ENCODE measurements at regions not wholly inside any gene's neighbourhood (a gene's known extent, or its start where the extent isn't known, plus 50 kb on each side); places are given as distances from the start of the nearest gene placed in this dataset.

DNA sequence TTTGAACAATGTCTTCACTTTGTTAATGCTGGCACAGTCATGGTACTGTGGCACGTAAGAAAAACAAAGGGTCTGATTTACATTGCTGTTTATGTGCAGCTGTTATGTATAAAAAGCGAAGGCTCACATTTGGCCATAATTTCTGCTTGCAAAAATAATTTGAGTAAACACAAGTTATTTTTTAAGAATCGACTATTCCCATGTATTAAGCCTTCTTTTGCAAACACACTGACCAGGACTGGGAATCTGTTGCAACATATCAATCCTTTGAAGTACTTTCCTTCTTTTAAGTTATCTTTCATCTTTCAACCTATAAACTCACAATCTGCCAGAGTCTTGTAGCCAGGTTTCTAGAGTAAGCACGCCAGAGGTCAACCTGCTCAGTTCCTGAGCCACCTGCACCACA, 145.4 kb upstream of the BMP4 start:
- Histone ChIP-seq H3K4me3 (no peak overlapping the region), H3K4me1 (peaks cover 0 to 4% (median under 1%) of the 10 kb centered on the region in 4 donors), H3K27me3 (no peaks in the 10 kb centered on the region), H3K36me3 (no peaks in the 10 kb centered on the region), H3K9me3 (no peaks in the 10 kb centered on the region), H3K27ac (no peak overlapping the region)
- intact Hi-C loops (cut with DNase I) = no loop called here
- DNase-seq = no peak
- no peak for TF ChIP-seq EP300 (IDR thresholded peaks at IDR 0.05)
- TF ChIP-seq, protein P1, sequence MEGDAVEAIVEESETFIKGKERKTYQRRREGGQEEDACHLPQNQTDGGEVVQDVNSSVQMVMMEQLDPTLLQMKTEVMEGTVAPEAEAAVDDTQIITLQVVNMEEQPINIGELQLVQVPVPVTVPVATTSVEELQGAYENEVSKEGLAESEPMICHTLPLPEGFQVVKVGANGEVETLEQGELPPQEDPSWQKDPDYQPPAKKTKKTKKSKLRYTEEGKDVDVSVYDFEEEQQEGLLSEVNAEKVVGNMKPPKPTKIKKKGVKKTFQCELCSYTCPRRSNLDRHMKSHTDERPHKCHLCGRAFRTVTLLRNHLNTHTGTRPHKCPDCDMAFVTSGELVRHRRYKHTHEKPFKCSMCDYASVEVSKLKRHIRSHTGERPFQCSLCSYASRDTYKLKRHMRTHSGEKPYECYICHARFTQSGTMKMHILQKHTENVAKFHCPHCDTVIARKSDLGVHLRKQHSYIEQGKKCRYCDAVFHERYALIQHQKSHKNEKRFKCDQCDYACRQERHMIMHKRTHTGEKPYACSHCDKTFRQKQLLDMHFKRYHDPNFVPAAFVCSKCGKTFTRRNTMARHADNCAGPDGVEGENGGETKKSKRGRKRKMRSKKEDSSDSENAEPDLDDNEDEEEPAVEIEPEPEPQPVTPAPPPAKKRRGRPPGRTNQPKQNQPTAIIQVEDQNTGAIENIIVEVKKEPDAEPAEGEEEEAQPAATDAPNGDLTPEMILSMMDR (IDR thresholded peaks at IDR 0.05) = no peak
- TF ChIP-seq POLR2A (IDR thresholded peaks at IDR 0.05) = no peak
- TF ChIP-seq POLR2AphosphoS5 (IDR thresholded peaks at IDR 0.05) = no peak
- WGBS, 2 donors = 75 to 82% methylated on average over 4 of the region's 4 CpGs

DNA sequence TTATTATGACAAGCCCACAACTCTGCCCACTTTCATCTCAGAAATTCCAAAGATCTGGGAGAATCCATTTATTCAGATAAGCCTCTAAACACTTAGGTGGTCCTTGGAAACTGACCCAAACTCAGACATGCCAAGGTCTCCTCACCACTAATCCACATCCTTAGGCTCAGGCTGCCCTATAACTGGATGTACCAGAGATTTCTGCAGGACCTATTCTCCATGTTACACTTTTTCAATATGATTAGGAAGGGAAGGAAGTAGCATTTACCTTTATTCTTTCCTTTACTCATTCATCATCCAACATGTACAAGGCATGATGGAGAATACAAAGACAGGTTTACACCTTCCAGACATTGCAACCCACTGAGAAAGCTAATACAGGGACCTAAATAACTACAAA, 145.9 kb upstream of the BMP4 start:
- H3K36me3 ChIP-seq = no peaks in the 10 kb centered on the region
- TF ChIP-seq, protein P1 (IDR thresholded peaks at IDR 0.05) = no peak
- no peaks in the 10 kb centered on the region for H3K9me3 ChIP-seq
- intact Hi-C loops (cut with DNase I) = no loop called here
- no peaks in the 10 kb centered on the region for H3K27me3 ChIP-seq
- H3K27ac ChIP-seq = no peak overlapping the region
- H3K4me3 ChIP-seq = no peak overlapping the region
- peaks cover 0 to 9% (median 3%) of the 10 kb centered on the region in 4 donors for H3K4me1 ChIP-seq
- no peak for DNase-seq

- Histone ChIP-seq H3K4me1 (peaks cover 0 to 9% (median 3%) of the 10 kb centered on the region in 4 donors), H3K4me3 (no peak overlapping the region), H3K27me3 (no peaks in the 10 kb centered on the region), H3K27ac (peak overlapping the region in 1 of 4 donors; percentile 15), H3K9me3 (no peaks in the 10 kb centered on the region), H3K36me3 (no peaks in the 10 kb centered on the region)
- WGBS, 2 donors = 67 to 70% methylated on average over 3 of the region's 3 CpGs
- intact Hi-C loops (cut with DNase I) = no loop called here
- DNase-seq = no peak
- TF ChIP-seq POLR2A (IDR thresholded peaks at IDR 0.05) (no peak), EP300 (IDR thresholded peaks at IDR 0.05) (no peak), POLR2AphosphoS5 (IDR thresholded peaks at IDR 0.05) (no peak)
- TF ChIP-seq, protein P1 (IDR thresholded peaks at IDR 0.05) = no peak
These were observed 148.0 kb upstream of the BMP4 start for GRCh38 chr14:54104601-54105145.

GRCh38 chr14:54105406-54105805, 148.8 kb upstream of the BMP4 start:
- WGBS, 2 donors = 94% methylated on average over 2 of the region's 2 CpGs
- H3K9me3 ChIP-seq = no peaks in the 10 kb centered on the region
- H3K27ac ChIP-seq = peak overlapping the region in 1 of 4 donors; percentile 15
- H3K36me3 ChIP-seq = no peaks in the 10 kb centered on the region
- H3K4me3 ChIP-seq = no peak overlapping the region
- peaks cover 0 to 9% (median 3%) of the 10 kb centered on the region in 4 donors for H3K4me1 ChIP-seq
- TF ChIP-seq EP300 (IDR thresholded peaks at IDR 0.05) (no peak), POLR2A (IDR thresholded peaks at IDR 0.05) (no peak), POLR2AphosphoS5 (IDR thresholded peaks at IDR 0.05) (no peak)
- TF ChIP-seq, protein P1 (IDR thresholded peaks at IDR 0.05) = no peak
- H3K27me3 ChIP-seq = no peaks in the 10 kb centered on the region
- intact Hi-C loops (cut with DNase I) = no loop called here
- no peak for DNase-seq

DNA sequence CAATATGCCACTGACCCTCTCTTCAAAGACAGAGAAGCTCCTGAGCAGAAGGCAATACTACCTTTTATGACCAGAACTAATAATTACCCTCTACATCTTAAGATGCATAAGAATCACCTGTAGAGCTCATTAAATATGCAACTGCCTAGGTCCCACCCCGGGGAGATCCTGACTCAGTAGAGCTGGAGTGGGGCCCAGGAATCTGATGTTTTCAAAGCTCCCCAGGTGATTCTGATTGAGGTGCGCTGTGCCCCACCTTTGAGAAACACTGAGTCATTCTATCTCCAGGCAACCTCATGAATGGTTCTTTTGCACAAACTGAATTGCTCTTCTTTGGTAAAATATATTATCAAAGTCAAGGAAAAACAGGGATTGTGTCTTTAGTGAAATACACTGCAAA, 149.3 kb upstream of the BMP4 start:
- H3K9me3 ChIP-seq = no peaks in the 10 kb centered on the region
- H3K4me3 ChIP-seq = no peak overlapping the region
- no peak for DNase-seq
- H3K27me3 ChIP-seq = no peaks in the 10 kb centered on the region
- TF ChIP-seq POLR2A (IDR thresholded peaks at IDR 0.05) (no peak), POLR2AphosphoS5 (IDR thresholded peaks at IDR 0.05) (no peak), EP300 (IDR thresholded peaks at IDR 0.05) (no peak)
- TF ChIP-seq, protein P1 (IDR thresholded peaks at IDR 0.05) = no peak
- intact Hi-C loops (cut with DNase I) = no loop called here
- WGBS, 2 donors = 20 to 47% methylated on average over 2 of the region's 2 CpGs
- H3K4me1 ChIP-seq = peaks cover 0 to 9% (median 3%) of the 10 kb centered on the region in 4 donors
- H3K36me3 ChIP-seq = no peaks in the 10 kb centered on the region
- no peak overlapping the region for H3K27ac ChIP-seq
